Activated naive CD8-positive, alpha-beta T cell treated with anti-CD3 and anti-CD28 coated beads, Interleukin-2, amount 10 ng/mL, durations not matched to agents 7 days and 5 days (primary cell): ENCODE measurements at regions not wholly inside any gene's neighbourhood (a gene's known extent, or its start where the extent isn't known, plus 50 kb on each side); places are given as distances from the start of the nearest gene placed in this dataset.

Experiments
- ATAC-seq: fragments of 150-1000 bp; cut with Tn5 transposase; one replicate; pipeline ENCODE4 v1.10.0; 2021; ENCODE audit warnings: low read depth, moderate library complexity
- POLR2A ChIA-PET: fragments of 350-600 bp; sonication (Branson Sonifier 250); formaldehyde crosslinking; loops from one replicate; lab custom pipeline; 2021; ENCODE audit warnings: antibody characterized with exemption; lab: Charles Lee
- DNase-seq: peaks from one replicate; pipeline ENCODE4 v3.0.0; 2021
- H3K27ac Mint-ChIP-seq: one replicate; pipeline ENCODE4 v1.8.0; 2022; ENCODE audit warnings: mild to moderate bottlenecking, mixed read lengths
- H3K27me3 Mint-ChIP-seq: one replicate; pipeline ENCODE4 v1.8.0; 2022; ENCODE audit warnings: mild to moderate bottlenecking, moderate library complexity, mixed read lengths
- H3K36me3 Mint-ChIP-seq: one replicate; pipeline ENCODE4 v1.8.0; 2021; ENCODE audit warnings: mild to moderate bottlenecking, mixed read lengths
- H3K4me1 Mint-ChIP-seq: one replicate; pipeline ENCODE4 v1.8.0; 2021; ENCODE audit warnings: mixed read lengths
- H3K4me3 Mint-ChIP-seq: one replicate; pipeline ENCODE4 v1.8.0; 2022; ENCODE audit warnings: mild to moderate bottlenecking, moderate library complexity, mixed read lengths
- H3K9me3 Mint-ChIP-seq: one replicate; pipeline ENCODE4 v1.8.0; 2021; ENCODE audit warnings: mixed read lengths

GRCh38 chr2:204361738-204362137 is 183.5 kb upstream of the PARD3B start:
- no peak overlapping the region for H3K4me3 Mint-ChIP-seq
- H3K4me1 Mint-ChIP-seq: no peaks in the 10 kb centered on the region
- DNase-seq (no peak), ATAC-seq (no peak)
- no peaks in the 10 kb centered on the region for H3K36me3 Mint-ChIP-seq
- H3K9me3 Mint-ChIP-seq: no peaks in the 10 kb centered on the region
- POLR2A ChIA-PET: no interaction called here
- H3K27me3 Mint-ChIP-seq: peaks cover 7% of the 10 kb centered on the region
- H3K27ac Mint-ChIP-seq: no peak overlapping the region

GRCh38 chr2:204362581-204362980 is 182.7 kb upstream of the PARD3B start:
- no peaks in the 10 kb centered on the region for H3K9me3 Mint-ChIP-seq
- peaks cover 6% of the 10 kb centered on the region for H3K27me3 Mint-ChIP-seq
- DNase-seq (no peak), ATAC-seq (no peak)
- no peaks in the 10 kb centered on the region for H3K36me3 Mint-ChIP-seq
- H3K4me3 Mint-ChIP-seq: no peak overlapping the region
- no peak overlapping the region for H3K27ac Mint-ChIP-seq
- POLR2A ChIA-PET: no interaction called here
- no peaks in the 10 kb centered on the region for H3K4me1 Mint-ChIP-seq

- peaks cover 6% of the 10 kb centered on the region for H3K27me3 Mint-ChIP-seq
- H3K27ac Mint-ChIP-seq: no peak overlapping the region
- ATAC-seq: no peak
- POLR2A ChIA-PET: no interaction called here
- DNase-seq: no peak
- no peaks in the 10 kb centered on the region for H3K9me3 Mint-ChIP-seq
- H3K4me1 Mint-ChIP-seq: no peaks in the 10 kb centered on the region
- H3K4me3 Mint-ChIP-seq: no peak overlapping the region
- no peaks in the 10 kb centered on the region for H3K36me3 Mint-ChIP-seq
These were observed 181.8 kb upstream of the PARD3B start for GRCh38 chr2:204363513-204363912.

- POLR2A ChIA-PET: no interaction called here
These were observed 180.3 kb upstream of the PARD3B start for GRCh38 chr2:204364860-204365535.

GRCh38 chr2:204365811-204366210 is 179.5 kb upstream of the PARD3B start:
- Mint-ChIP-seq H3K4me3 (no peak overlapping the region), H3K9me3 (no peaks in the 10 kb centered on the region), H3K27me3 (peaks cover 3% of the 10 kb centered on the region), H3K36me3 (no peaks in the 10 kb centered on the region), H3K4me1 (no peaks in the 10 kb centered on the region), H3K27ac (no peak overlapping the region)
- POLR2A ChIA-PET: no interaction called here
- ATAC-seq (no peak), DNase-seq (no peak)

More at GRCh38 chr2:204364860-204365535, 180.3 kb upstream of the PARD3B start:
- H3K4me3 Mint-ChIP-seq: no peak overlapping the region
- peaks cover 6% of the 10 kb centered on the region for H3K27me3 Mint-ChIP-seq
- H3K9me3 Mint-ChIP-seq: no peaks in the 10 kb centered on the region
- H3K4me1 Mint-ChIP-seq: no peaks in the 10 kb centered on the region
- DNase-seq: no peak
- no peaks in the 10 kb centered on the region for H3K36me3 Mint-ChIP-seq
- no peak for ATAC-seq
- no peak overlapping the region for H3K27ac Mint-ChIP-seq

GRCh38 chr2:204367466-204367865 is 177.8 kb upstream of the PARD3B start:
- H3K4me3 Mint-ChIP-seq: no peak overlapping the region
- POLR2A ChIA-PET: no interaction called here
- H3K36me3 Mint-ChIP-seq: no peaks in the 10 kb centered on the region
- no peaks in the 10 kb centered on the region for H3K4me1 Mint-ChIP-seq
- H3K27me3 Mint-ChIP-seq: peaks cover 4% of the 10 kb centered on the region
- H3K27ac Mint-ChIP-seq: no peak overlapping the region
- DNase-seq (no peak), ATAC-seq (no peak)
- H3K9me3 Mint-ChIP-seq: no peaks in the 10 kb centered on the region

GRCh38 chr2:204370172-204370718 is 175.0 kb upstream of the PARD3B start:
- POLR2A ChIA-PET: no interaction called here
- no peak for DNase-seq
- H3K4me1 Mint-ChIP-seq: no peaks in the 10 kb centered on the region
- H3K9me3 Mint-ChIP-seq: no peaks in the 10 kb centered on the region
- ATAC-seq: no peak
- H3K27ac Mint-ChIP-seq: no peak overlapping the region
- H3K36me3 Mint-ChIP-seq: no peaks in the 10 kb centered on the region
- H3K4me3 Mint-ChIP-seq: no peak overlapping the region
- peaks cover 4% of the 10 kb centered on the region for H3K27me3 Mint-ChIP-seq

- ATAC-seq: no peak
- no peaks in the 10 kb centered on the region for H3K36me3 Mint-ChIP-seq
- H3K4me1 Mint-ChIP-seq: no peaks in the 10 kb centered on the region
- DNase-seq: no peak
- H3K27me3 Mint-ChIP-seq: peaks cover 6% of the 10 kb centered on the region
- no peak overlapping the region for H3K27ac Mint-ChIP-seq
- POLR2A ChIA-PET: no interaction called here
- H3K9me3 Mint-ChIP-seq: no peaks in the 10 kb centered on the region
- no peak overlapping the region for H3K4me3 Mint-ChIP-seq
These were observed 171.3 kb upstream of the PARD3B start for GRCh38 chr2:204373942-204374341.

GRCh38 chr2:204380141-204380881 is 165.0 kb upstream of the PARD3B start:
- Mint-ChIP-seq H3K9me3 (peaks cover 1% of the 10 kb centered on the region), H3K36me3 (no peaks in the 10 kb centered on the region), H3K27ac (no peak overlapping the region), H3K4me1 (no peaks in the 10 kb centered on the region), H3K27me3 (peaks cover 11% of the 10 kb centered on the region), H3K4me3 (no peak overlapping the region)
- POLR2A ChIA-PET: no interaction called here
- ATAC-seq (no peak), DNase-seq (no peak)

- Mint-ChIP-seq H3K4me3 (no peak overlapping the region), H3K36me3 (no peaks in the 10 kb centered on the region), H3K4me1 (no peaks in the 10 kb centered on the region), H3K9me3 (peaks cover 3% of the 10 kb centered on the region), H3K27ac (no peak overlapping the region), H3K27me3 (peaks cover 4% of the 10 kb centered on the region)
- no peak for ATAC-seq
- no peak for DNase-seq
- POLR2A ChIA-PET: no interaction called here
These were observed 158.6 kb upstream of the PARD3B start for GRCh38 chr2:204386668-204387067.

GRCh38 chr2:204389120-204389519 is 156.2 kb upstream of the PARD3B start:
- Mint-ChIP-seq H3K27me3 (peaks cover 2% of the 10 kb centered on the region), H3K36me3 (no peaks in the 10 kb centered on the region), H3K9me3 (peaks cover 1% of the 10 kb centered on the region), H3K4me1 (no peaks in the 10 kb centered on the region), H3K27ac (no peak overlapping the region), H3K4me3 (no peak overlapping the region)
- POLR2A ChIA-PET: no interaction called here
- ATAC-seq (no peak), DNase-seq (no peak)

GRCh38 chr2:204389856-204390255 is 155.4 kb upstream of the PARD3B start:
- Mint-ChIP-seq H3K27ac (no peak overlapping the region), H3K27me3 (peaks cover 2% of the 10 kb centered on the region), H3K4me1 (no peaks in the 10 kb centered on the region), H3K9me3 (peaks cover 1% of the 10 kb centered on the region), H3K4me3 (no peak overlapping the region), H3K36me3 (no peaks in the 10 kb centered on the region)
- DNase-seq (no peak), ATAC-seq (no peak)
- POLR2A ChIA-PET: no interaction called here

- Mint-ChIP-seq H3K4me1 (no peaks in the 10 kb centered on the region), H3K36me3 (no peaks in the 10 kb centered on the region), H3K4me3 (no peak overlapping the region), H3K27me3 (peaks cover 5% of the 10 kb centered on the region), H3K9me3 (peaks cover 1% of the 10 kb centered on the region), H3K27ac (no peak overlapping the region)
- POLR2A ChIA-PET: no interaction called here
- no peak for ATAC-seq
- no peak for DNase-seq
These were observed 149.7 kb upstream of the PARD3B start for GRCh38 chr2:204395539-204395938.

GRCh38 chr2:204401114-204401513 is 144.2 kb upstream of the PARD3B start:
- Mint-ChIP-seq H3K27me3 (peaks cover 8% of the 10 kb centered on the region), H3K4me1 (no peaks in the 10 kb centered on the region), H3K9me3 (peaks cover 5% of the 10 kb centered on the region), H3K27ac (no peak overlapping the region), H3K4me3 (no peak overlapping the region), H3K36me3 (no peaks in the 10 kb centered on the region)
- DNase-seq (no peak), ATAC-seq (no peak)
- POLR2A ChIA-PET: no interaction called here
